A673 (cell line): ENCODE measurements at regions not wholly inside any gene's neighbourhood (a gene's known extent, or its start where the extent isn't known, plus 50 kb on each side); places are given as distances from the start of the nearest gene placed in this dataset.

Experiments
- EZH2 ChIP-seq: fragments of 200-600 bp; sonication (generic); IDR thresholded peaks from 2 replicates; pipeline ENCODE4 v1.6.1; 2017; ENCODE audit warnings: borderline replicate concordance, low read depth, mild to moderate bottlenecking, mixed read lengths, antibody characterized with exemption, low read length; ENCODE audit not compliant: poor library complexity, severe bottlenecking
- TF ChIP-seq, protein P1 (sequence below): fragments of 300-800, 200-600 bp; sonication (generic); conservative IDR thresholded peaks from 2 replicates; pipeline ENCODE4 v1.5.1; 2017; ENCODE audit warnings: low read depth, mild to moderate bottlenecking, antibody characterized with exemption, low read length, moderate library complexity, mixed read lengths

DNA sequence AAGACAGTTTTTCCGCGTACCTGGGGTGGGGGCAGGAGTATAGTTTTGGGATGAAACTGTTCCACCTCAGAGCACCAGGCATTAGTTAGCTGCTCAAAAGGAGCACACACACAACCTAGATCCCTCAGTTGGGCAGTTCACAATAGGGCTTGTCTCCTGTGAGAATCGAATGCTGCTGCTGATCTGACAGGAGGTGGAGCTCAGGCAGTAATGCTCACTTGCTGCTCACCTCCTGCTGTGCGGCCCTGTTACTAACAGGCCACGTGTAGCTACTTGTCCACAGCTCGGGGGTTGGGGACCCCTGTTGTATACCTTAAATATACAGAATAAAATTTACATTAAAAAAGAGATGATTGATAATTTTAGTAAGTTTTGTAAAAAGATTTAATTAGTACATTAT is 191.5 kb downstream of the SLC7A11 start:
- TF ChIP-seq, protein P1, sequence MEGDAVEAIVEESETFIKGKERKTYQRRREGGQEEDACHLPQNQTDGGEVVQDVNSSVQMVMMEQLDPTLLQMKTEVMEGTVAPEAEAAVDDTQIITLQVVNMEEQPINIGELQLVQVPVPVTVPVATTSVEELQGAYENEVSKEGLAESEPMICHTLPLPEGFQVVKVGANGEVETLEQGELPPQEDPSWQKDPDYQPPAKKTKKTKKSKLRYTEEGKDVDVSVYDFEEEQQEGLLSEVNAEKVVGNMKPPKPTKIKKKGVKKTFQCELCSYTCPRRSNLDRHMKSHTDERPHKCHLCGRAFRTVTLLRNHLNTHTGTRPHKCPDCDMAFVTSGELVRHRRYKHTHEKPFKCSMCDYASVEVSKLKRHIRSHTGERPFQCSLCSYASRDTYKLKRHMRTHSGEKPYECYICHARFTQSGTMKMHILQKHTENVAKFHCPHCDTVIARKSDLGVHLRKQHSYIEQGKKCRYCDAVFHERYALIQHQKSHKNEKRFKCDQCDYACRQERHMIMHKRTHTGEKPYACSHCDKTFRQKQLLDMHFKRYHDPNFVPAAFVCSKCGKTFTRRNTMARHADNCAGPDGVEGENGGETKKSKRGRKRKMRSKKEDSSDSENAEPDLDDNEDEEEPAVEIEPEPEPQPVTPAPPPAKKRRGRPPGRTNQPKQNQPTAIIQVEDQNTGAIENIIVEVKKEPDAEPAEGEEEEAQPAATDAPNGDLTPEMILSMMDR = no peak
- no peak for TF ChIP-seq EZH2
